ENCODE measurements at regions not wholly inside any gene's neighbourhood (a gene's known extent, or its start where the extent isn't known, plus 50 kb on each side); places are given as distances from the start of the nearest gene placed in this dataset.

GRCh38 chr2:60400462-60401246 is 152.8 kb downstream of the BCL11A start:
- DNase-seq (ENCODE audit: low read depth), result no peak

DNA sequence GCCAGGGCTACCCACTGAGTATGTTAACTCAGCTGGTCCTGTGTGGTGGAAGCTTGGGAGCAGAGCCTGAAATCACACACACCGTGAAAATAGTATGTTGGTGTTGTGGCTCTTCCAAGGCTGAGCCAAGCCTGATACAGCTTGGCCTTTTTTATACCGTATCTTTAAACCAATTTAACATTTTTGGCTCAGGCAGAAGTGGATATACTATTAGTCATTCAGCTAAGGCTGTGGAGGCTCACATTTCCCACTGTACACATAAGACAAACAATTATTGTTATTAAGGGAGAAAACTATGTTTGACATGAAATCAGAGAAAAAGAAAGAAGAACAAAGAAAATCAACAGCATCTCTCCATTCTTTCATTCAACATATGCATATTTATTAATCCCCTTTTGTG is 159.0 kb downstream of the BCL11A start:
- no peak for DNase-seq (ENCODE audit: low read depth)

DNA sequence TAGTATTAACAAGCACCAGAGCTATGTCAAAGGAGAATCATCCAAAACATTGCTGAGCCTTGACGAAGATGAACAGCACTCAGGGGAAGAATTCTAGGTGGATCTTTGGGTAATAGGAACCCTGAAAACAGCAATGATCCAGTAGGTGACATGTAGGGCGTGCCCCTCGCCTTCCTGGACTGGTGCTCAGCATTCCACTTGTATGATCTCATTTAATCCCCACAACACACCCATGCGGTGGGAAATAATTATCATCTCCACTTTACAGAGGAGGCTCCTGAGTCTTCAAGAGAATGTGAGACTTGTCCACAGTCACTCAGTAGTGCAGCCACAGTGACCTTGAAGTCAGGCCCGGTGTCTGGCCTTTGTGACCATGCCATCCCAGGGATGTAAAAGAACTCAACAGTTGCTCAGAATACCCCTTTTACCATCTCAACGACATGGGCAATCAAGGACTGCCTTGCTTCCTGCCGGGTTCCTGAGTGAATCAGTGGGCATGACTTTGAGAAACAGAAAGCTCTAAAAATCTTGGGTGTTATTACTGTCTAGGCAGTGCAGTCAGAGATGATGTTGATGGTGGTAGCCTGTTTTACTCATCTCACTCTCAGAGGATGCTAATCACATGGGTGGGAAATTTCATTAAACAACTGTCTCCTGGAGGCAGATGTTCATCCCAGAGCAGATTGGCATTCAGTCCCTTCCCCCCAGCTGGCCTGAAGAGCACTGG is 161.6 kb downstream of the BCL11A start:
- no peak for DNase-seq (ENCODE audit: low read depth)

DNA sequence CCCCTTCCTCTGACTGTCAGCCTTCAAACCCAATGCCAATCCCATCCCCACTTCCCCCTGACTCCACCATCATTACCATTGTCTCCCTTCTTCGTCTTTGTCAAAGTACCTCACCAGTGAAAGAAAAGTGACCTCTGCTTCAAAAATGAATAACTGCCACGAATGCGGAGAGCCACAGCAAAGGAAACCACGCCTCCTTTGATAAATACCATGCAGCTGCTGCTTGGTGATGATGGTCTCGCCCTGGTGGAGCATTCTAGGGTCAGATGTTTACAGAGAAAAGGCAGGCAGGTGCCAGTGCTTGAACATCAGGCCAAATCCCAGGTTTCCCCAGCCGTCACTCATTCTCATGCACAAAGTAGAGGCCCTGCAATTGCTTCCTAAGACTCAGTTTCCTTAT is 162.2 kb downstream of the BCL11A start:
- DNase-seq (ENCODE audit: low read depth), result no peak

- no peak for DNase-seq (ENCODE audit: low read depth)
Measured at GRCh38 chr2:60386436-60386835, 167.0 kb downstream of the BCL11A start.

DNA sequence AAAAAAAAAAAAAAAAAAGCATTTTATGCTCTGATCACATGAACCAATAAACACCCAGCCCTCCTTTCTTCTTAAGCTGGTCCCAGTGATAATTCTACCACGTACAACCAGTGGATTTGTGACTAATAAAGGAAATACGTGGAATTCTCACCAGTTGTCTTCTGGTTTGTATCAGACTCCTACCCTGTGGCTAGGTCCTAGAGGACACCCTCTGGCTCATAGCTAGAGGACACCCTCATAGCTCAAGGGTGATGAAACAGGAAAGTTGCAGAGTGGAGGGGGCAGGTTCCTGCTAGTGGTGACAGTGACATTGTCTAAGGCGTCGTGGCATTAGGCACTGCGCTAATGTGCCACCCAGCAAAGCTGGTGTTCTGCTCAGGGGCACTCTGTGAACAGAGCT is 167.8 kb downstream of the BCL11A start:
- no peak for DNase-seq (ENCODE audit: low read depth)

DNA sequence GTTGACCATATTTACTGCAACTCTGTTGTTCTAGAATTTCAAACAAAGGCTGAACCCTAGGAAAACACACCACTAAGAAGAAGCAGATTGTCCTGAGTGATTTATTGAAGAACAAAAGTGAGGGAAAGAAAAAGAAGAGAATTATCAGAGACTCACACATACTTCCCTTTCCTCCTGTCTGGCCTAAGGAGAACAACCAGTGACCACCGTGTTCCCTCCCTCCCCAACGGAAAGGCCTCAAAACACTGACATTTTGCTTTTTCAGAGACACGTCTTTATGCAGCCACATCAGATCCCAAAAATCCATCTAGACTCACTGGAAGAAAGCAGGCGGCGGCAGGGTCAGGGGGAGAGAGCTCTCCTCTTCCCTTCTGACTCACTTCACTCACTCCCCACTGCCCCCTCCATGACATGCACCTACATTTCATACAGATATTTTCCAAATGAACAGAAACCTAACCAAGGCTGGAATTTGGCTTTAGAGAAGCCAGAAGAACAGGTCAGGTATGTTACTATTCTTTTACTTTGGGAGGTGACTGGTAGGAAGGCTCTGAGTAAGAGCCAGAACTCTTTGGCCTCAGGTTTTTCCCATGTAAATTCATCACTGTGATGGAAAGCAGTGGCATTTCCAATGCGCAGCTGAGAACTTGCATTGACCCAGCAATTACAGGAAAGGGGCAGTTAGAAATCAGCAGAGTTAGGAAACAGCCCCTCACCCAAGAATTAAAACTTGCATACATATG is 169.9 kb downstream of the BCL11A start:
- no peak for DNase-seq (ENCODE audit: low read depth)

DNA sequence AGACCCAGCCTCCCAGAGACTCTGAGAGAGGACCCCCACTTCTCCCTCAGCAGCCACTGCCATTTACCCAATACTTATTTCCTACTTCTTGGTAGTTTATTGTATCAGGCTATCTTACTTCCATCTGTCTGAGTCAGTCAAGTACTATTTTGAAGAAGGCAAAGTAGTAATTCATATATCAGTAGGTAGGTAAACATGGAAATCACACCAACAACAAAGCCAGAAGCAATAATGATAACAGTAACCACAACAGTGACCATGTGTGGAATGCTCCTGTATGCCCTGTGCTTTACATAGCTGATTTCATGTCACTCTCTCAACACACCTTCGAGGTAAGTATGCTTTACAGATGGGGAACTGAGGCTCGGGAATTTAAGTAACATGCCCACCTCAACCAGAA is 173.0 kb downstream of the BCL11A start:
- no peak for DNase-seq (ENCODE audit: low read depth)

DNA sequence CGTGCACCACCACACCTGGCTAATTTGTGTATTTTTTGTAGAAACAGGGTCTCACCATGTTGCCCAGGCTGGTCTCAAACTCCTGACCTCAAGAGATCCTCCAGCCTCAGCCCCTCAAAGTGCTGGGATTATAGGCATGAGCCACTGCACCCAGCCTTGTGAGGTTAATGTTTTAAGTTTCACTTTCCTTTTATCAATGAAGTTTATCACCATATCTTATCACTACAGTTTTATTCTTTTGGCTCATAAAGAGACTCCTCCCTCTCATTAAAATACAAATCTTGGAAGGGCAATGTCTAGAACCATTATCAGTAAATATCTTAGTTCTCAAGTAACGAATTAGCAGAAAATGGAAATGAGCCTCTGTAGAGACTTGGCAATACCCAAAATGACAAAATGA is 173.8 kb downstream of the BCL11A start:
- DNase-seq (ENCODE audit: low read depth), result no peak

GRCh38 chr2:60379216-60379615 is 174.2 kb downstream of the BCL11A start:
- DNase-seq (ENCODE audit: low read depth), result no peak

DNA sequence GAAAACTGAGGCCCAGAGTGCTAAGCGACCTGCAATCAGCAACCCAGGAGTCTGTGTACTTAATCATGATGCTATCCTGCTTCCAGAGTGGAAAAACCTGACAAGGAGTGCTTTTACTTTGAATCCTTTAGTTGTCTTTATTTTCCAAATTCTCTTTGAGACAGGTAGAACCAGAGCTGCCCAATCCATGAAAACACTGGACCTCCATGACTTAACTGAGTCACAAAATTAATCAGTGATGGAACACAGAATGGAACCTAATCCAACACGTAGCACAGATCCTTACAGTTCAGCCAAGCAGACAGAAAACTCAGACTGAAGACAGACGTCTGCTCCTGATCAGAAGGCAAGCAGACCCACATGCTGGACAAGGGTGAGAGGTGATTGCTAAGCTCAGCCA is 175.6 kb downstream of the BCL11A start:
- no peak for DNase-seq (ENCODE audit: low read depth)

DNA sequence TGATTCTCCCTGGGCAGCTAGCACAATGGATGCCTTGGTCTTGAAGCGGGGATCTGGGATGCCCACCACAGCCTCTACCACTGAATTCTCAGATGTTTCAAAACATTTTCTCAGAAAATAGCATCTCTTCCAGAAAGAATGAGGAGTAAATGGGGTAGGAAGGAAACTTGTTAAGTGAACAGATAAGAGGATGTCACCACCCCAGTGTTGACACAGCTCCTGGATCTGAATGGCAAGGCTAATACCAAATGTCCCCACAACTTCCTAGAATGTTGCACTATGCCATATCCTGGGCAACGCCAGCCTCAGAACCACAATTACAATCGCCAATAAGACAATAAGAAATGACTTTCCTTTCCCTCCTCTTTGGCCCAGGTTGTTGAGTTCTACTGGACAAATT is 177.2 kb downstream of the BCL11A start:
- no peak for DNase-seq (ENCODE audit: low read depth)

GRCh38 chr2:60371681-60372080 is 181.8 kb downstream of the BCL11A start:
- no peak for DNase-seq (ENCODE audit: low read depth)

DNA sequence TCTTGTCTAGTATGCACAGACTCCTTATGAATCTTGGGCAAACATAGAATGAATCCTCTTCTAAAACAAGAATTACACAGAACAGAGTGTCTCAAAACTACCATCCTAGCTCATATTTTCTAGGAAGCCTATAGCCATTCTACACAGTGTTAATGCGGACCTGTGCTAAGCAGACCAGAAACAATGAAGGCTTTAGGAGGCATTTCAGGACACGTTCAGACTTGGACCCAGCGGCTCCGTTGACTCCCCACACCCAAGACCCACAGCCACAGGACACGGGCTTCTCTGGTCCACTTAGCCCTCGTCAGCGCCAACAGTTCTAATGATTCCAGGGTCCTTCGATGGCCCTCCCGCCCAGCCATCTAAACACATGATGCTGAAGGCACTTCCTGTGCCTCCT is 182.2 kb downstream of the BCL11A start:
- DNase-seq (ENCODE audit: low read depth), result no peak

DNA sequence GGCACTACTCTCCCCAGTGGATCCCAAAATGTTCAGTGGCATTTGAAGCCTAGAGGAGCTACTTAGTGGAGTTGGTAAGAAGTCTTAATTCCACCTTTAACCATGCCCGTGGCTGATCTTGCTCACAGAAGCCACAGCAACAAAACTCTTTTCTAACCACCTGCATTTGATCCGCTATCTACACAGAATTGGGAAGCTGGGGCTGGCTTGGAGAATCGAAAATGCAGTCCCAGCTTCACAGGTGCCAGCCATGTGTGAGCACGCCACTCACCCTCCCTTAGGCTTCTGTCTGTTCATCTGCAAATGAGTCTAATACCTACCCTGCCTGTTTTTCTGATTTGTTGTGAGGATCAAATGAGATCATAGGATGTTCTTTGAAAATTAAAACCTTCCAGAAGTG is 182.6 kb downstream of the BCL11A start:
- DNase-seq (ENCODE audit: low read depth), result no peak

DNA sequence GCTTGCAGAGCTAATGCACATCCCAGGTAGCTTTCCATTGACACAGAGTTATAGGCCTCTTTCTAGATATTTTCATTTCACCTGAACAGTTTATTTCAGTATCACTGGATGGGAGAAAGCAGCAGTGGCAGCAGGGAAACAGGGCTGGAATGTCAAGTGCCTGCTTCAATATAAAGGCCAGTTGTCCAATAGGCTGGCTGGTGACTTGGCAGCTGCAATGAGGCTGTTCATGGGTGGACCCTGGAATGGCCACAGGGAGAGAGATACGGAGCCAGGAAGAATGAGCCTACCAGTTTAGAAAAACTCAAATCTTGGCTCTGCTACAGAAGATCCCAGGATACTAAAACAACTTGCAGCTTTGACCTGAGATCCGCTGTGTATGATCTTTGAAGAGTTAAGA is 185.0 kb downstream of the BCL11A start:
- no peak for DNase-seq (ENCODE audit: low read depth)

DNA sequence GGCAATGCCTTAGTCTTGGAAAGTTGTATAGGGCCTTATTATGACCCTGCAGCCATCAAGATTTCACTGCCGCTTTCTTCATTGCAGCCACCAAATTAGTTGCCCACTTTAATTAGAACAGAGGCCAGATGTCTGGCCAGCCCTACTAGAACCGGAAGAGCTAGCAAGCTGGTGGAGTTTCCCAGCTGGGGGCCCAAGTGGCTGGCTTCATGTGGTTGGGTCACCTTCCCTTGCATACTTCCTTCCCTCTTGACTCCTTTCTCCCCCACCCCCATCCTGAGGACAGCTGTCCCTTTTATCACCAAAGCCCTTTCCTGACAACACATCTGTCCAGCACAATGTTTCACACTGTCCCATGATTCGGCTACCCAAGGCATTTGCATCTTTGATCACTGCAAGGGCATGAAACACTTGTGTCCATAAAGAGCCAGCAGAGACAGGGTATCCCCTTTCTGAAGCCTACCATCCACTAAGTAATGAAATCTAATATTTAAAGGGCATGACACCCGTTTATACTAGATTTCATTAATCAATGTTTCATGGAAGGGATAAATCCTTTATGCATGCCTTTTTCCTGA is 187.2 kb downstream of the BCL11A start:
- DNase-seq (ENCODE audit: low read depth), result no peak

DNA sequence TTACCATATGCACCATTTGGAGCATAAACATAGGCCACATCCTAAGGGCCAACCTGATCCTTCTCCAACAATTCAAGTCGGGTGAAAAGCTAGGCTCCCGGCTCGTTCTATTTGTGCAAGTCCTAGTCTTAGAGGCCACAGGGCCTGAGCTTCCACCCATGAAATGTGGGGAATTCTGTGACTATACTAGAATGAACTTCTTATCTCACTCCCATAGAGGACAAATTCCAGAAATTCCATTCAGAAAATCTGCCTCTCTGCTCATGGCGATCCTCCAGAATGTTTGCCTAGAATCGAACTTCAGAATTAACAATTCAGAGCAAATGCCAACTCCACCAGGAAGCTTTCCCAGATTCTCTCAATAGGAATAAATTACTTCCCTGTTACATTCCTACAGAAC is 187.9 kb downstream of the BCL11A start:
- no peak for DNase-seq (ENCODE audit: low read depth)

- no peak for DNase-seq (ENCODE audit: low read depth)
Measured at GRCh38 chr2:60364491-60364890, 189.0 kb downstream of the BCL11A start.

DNA sequence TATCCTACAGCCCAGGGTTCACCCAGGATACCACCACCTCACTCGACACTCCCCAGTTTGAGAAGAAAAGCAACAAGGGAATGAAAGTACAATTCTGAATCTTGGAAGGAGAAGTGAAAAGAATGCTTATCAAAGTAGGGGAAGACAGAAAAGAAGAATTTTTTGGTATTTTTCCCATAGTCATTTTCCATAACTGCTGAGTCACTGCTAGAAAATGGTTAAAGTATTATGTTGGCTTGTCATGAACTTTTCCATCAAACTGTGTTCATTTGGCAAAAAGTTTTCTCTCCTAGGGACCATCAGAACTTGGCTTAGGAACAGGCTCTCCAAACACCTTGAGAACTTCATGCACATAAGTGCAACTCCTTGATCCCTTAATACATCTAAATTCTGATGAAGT is 192.0 kb downstream of the BCL11A start:
- no peak for DNase-seq (ENCODE audit: low read depth)

- no peak for DNase-seq (ENCODE audit: low read depth)
Measured at GRCh38 chr2:60359569-60359968, 193.9 kb downstream of the BCL11A start.

- DNase-seq (ENCODE audit: low read depth), result no peak
Measured at GRCh38 chr2:60358476-60358875, 195.0 kb downstream of the BCL11A start.

- no peak for DNase-seq (ENCODE audit: low read depth)
Measured at GRCh38 chr2:60357996-60358395, 195.5 kb downstream of the BCL11A start.

All from GM04504 (cell line).